Aorta (tissue), 5 donors: ENCODE measurements at regions not wholly inside any gene's neighbourhood (a gene's known extent, or its start where the extent isn't known, plus 50 kb on each side); places are given as distances from the start of the nearest gene placed in this dataset.
"Not testable (repeated sequence)": the region's sequence is repeated elsewhere in the genome, so short reads cannot be mapped to it uniquely, and the experiment has no call there.

Experiments used
- ATAC-seq: fragments of 200-7000 bp; cut with Tn5 transposase; one replicate; pipeline ENCODE4 v1.9.1; 2022; ENCODE audit warnings: moderate library complexity; ENCODE audit not compliant: low FRiP score
- DNase-seq, 2 donors: peaks; one replicate each; pipeline ENCODE4 v3.0.0-alpha.2; 2020
- H3K27ac ChIP-seq, 2 donors: one replicate each; pipeline ENCODE4 v1.5.1; 2013; ENCODE audit warnings: low read length in 2 of 2, mild to moderate bottlenecking in 2 of 2, moderate library complexity in 2 of 2, control low read depth in 1 of 2, inconsistent platforms in 1 of 2, low read depth in 1 of 2
- H3K27me3 ChIP-seq, 2 donors: one replicate each; pipeline ENCODE4 v1.6.1; 2013; ENCODE audit warnings: control low read depth in 1 of 2, low read length in 1 of 2, mild to moderate bottlenecking in 1 of 2, moderate library complexity in 1 of 2; ENCODE audit not compliant: insufficient read depth in 2 of 2, control insufficient read depth in 1 of 2
- H3K36me3 ChIP-seq, 2 donors: one replicate each; pipeline ENCODE4 v1.6.1; 2013; ENCODE audit warnings: control low read depth in 1 of 2, low read length in 1 of 2, mild to moderate bottlenecking in 1 of 2; ENCODE audit not compliant: insufficient read depth in 2 of 2, control insufficient read depth in 1 of 2
- H3K4me1 ChIP-seq, 2 donors: one replicate each; pipeline ENCODE4 v1.6.1; 2013; ENCODE audit warnings: low read length in 2 of 2, control low read depth in 1 of 2, mild to moderate bottlenecking in 1 of 2, moderate library complexity in 1 of 2; ENCODE audit not compliant: insufficient read depth in 2 of 2, control insufficient read depth in 1 of 2
- H3K4me3 ChIP-seq, 2 donors: one replicate each; pipeline ENCODE4 v1.5.1; 2013; ENCODE audit warnings: low read length in 2 of 2, control low read depth in 1 of 2, mild to moderate bottlenecking in 1 of 2
- H3K9me3 ChIP-seq: one replicate; pipeline ENCODE4 v1.6.1; 2013; ENCODE audit warnings: mild to moderate bottlenecking, low read length; ENCODE audit not compliant: control insufficient read depth
- WGBS, 2 donors: extraction: QIAGEN DNeasy Blood & Tissue Kit; methylation state at CpG; one replicate each; pipeline ENCODE4 v1.1.7; 2013; 5-methylcytosine and 5-hydroxymethylcytosine counted together
- intact Hi-C, 2 donors: fragments of 100-400 bp; cut with DNase I; formaldehyde crosslinking; loops; one replicate each; pipeline versions ENCODE4 v1.14.2 to v1.15.0; 2022
- donor health status: healthy with polysubstance abuse.
- donor health status: Bipolar disorder and iron deficiency.
- donor health status: DM: no; HTN: no; CAD: no.
- donor health status: DM: no; HTN: no; CAD: no.
- donor health status: DM: yes; HTN: yes; CAD: no.

DNA sequence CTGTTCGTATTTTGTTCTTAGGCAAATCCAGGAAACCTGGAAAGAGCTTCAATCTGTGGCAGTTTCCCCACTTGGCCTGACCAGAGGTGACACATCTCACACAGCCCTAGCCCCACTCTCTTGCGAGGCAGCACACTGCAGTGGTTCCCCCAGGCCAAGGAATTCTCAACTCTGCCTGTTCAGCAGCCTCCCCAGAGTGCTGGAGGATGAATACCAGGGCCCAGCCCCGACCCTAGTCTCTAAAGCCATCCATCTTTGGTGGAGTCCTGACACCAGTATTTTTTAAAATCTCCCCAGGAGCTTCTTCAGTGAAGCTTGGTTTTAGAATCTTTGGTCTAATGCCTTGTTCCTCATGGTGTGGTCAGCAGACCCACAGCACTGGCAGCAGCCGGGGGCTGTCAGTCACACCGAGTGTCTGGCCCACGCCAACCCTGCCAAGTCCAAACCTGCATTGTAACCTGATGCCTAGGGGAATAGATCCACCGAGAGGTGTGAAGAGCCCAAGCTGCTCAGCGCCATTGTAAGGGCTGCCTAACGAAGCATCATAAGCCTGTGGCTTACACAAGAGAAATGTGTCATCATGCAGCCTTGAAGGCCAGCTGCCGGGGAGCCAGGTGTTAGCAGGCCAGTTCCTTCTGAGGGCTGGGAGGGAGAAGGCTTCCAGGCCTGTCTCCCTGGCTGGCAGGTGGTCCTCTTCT is 428.7 kb upstream of the ID2 start:
- no peak overlapping the region for H3K27ac ChIP-seq
- 86 to 87% methylated on average over 10 of the region's 10 CpGs for WGBS, 2 donors
- no peaks in the 10 kb centered on the region for H3K27me3 ChIP-seq
- DNase-seq, result no peak
- no peaks in the 10 kb centered on the region for H3K36me3 ChIP-seq
- no peak for ATAC-seq
- no peaks in the 10 kb centered on the region for H3K4me1 ChIP-seq
- no peaks in the 10 kb centered on the region for H3K9me3 ChIP-seq
- H3K4me3 ChIP-seq, result no peak overlapping the region
- intact Hi-C loops, result loop anchor here in 1 of 2 donors (10.0 kb wide), 1 partner anchor 432 kb away; the partner anchor contains the start of gene ID2

DNA sequence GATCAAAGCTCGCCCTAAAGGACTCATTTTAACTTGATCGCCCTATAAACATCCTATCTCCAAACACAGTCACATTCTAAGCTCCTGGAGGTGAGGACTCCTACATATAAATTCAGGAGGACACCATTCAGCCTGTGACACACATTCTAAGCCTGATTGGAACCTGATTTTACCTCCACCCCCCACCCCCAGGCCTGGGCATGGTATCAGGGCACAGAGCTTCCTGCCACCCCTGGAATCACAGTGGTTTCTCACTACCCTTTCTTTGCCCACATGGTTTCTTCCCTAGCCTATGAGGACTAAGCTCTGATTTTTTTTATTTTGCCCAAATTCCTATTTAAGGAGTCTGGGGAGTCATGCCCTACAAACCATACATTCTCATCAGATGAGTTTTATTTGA is 428.1 kb upstream of the ID2 start:
- no peaks in the 10 kb centered on the region for H3K27me3 ChIP-seq
- ATAC-seq (no peak), DNase-seq (no peak)
- H3K4me1 ChIP-seq, result no peaks in the 10 kb centered on the region
- intact Hi-C loops, result loop anchor here in 1 of 2 donors (10.0 kb wide), 1 partner anchor 431 kb away; the partner anchor contains the start of gene ID2
- no peak overlapping the region for H3K27ac ChIP-seq
- H3K36me3 ChIP-seq, result no peaks in the 10 kb centered on the region
- 99 to 100% methylated on average over 2 of the region's 2 CpGs for WGBS, 2 donors
- H3K9me3 ChIP-seq, result no peaks in the 10 kb centered on the region
- no peak overlapping the region for H3K4me3 ChIP-seq

DNA sequence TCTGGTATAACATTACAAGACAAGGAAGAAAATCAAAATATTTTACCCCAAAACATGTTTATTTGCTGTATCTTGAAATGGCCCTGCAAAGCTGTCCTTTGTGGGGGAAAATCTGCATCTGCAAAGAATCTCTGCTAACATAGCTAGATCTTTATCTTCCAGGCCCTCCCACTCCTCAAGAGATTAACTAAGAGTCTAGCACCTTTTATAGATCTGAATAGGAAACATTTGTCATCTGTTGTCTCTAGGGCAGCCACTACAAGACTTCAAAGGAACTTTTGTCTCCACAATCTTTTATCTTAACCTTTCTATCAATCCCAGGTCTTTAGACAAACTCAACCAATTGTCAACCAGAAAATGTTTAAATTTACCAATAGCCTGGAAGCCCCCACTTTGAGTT is 427.6 kb upstream of the ID2 start:
- H3K4me3 ChIP-seq, ATAC-seq, DNase-seq, H3K27ac ChIP-seq, H3K36me3 ChIP-seq, H3K27me3 ChIP-seq, H3K9me3 ChIP-seq, H3K4me1 ChIP-seq: not testable (repeated sequence)
- intact Hi-C loops, result loop anchor here in 1 of 2 donors (10.0 kb wide), 1 partner anchor 431 kb away; the partner anchor contains the start of gene ID2

DNA sequence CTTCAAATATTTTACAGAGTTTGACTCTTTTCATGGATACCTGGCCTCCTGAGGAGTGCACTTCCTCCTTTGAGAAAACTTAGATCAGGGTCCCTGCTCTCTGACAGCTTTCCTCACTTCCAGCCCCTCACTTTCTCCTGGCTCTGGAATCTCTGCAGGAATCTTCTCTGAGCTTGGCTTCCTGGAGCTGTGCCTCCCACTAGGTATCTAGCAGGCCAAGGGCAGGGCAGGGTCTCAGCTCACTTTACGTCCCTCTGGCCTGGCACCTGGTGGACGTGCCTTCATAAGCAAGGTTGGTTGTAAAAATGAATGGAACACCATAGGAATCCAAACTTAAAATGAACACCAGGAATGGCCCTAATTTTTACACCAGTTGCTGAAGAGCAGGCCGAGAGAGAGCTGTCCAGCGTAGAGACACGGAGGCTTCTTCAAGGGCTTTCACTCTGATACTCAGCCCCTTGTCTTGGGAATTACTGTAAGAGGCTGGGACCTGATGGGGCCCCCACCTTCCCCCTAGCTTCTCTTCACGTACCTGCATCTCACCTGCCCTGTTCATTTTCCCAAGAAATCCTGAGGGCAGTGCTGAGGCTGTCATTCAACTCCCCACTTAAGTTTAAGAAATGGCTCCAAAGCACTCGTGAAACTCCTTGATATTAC is 426.9 kb upstream of the ID2 start:
- peaks cover 0 to 5% of the 10 kb centered on the region in 2 donors for H3K4me1 ChIP-seq
- H3K27ac ChIP-seq, result no peak overlapping the region
- no peaks in the 10 kb centered on the region for H3K9me3 ChIP-seq
- intact Hi-C loops, result loop anchor here in 1 of 2 donors (10.0 kb wide), 1 partner anchor 430 kb away; the partner anchor contains the start of gene ID2
- no peak for ATAC-seq
- DNase-seq, result no peak
- H3K36me3 ChIP-seq, result no peaks in the 10 kb centered on the region
- H3K27me3 ChIP-seq, result no peaks in the 10 kb centered on the region
- H3K4me3 ChIP-seq, result no peak overlapping the region
- whole genome bisulfite sequencing, 2 donors, result 97% methylated on average over 7 of the region's 7 CpGs

DNA sequence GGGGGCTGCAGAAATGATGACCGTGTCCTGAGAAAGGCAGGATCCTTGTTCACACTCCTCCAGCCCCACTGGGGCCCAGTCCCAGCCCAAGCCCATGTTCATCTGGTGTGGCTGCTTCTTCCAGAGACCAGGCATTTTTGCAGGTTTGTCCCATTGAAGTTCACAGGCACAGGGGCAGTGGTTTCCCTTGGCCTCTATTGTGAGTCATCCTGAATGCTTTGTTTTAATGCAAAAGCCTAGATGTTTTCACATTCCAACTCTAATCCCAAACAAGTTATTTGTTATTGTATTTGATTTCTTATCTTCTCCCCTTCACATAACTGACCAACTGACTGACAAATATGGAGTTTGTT is 426.4 kb upstream of the ID2 start:
- no peaks in the 10 kb centered on the region for H3K36me3 ChIP-seq
- no peak for ATAC-seq
- no peak for DNase-seq
- intact Hi-C loops, result loop anchor here in 1 of 2 donors (10.0 kb wide), 1 partner anchor 429 kb away; the partner anchor contains the start of gene ID2
- H3K27me3 ChIP-seq, result no peaks in the 10 kb centered on the region
- H3K4me3 ChIP-seq, result no peak overlapping the region
- H3K4me1 ChIP-seq, result peaks cover 0 to 5% of the 10 kb centered on the region in 2 donors
- WGBS, 2 donors, result 96 to 99% methylated on average over 1 of the region's 1 CpG
- H3K9me3 ChIP-seq, result no peaks in the 10 kb centered on the region
- H3K27ac ChIP-seq, result no peak overlapping the region

DNA sequence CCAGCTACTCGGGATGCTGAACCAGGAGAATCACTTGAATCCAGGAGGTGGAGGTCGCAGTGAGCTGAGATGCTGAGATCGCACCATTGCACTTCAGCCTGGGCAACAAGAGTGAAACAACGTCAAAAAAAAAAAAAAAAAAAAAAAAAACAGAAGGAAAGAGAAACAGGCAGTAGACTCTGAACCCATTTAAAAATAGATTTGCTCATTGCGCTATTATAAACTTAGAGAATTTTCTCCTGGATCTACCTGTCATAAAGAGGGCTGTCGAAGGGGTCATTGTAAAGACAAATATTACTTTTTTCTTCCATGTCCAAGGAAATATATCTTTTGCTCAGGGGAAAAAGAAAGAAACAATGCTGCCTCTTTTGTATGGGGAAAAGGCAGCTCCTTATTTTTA is 425.0 kb upstream of the ID2 start:
- H3K4me3 ChIP-seq, result no peak overlapping the region
- H3K36me3 ChIP-seq, result no peaks in the 10 kb centered on the region
- intact Hi-C loops, result loop anchor here in 1 of 2 donors (10.0 kb wide), 1 partner anchor 428 kb away; the partner anchor contains the start of gene ID2

DNA sequence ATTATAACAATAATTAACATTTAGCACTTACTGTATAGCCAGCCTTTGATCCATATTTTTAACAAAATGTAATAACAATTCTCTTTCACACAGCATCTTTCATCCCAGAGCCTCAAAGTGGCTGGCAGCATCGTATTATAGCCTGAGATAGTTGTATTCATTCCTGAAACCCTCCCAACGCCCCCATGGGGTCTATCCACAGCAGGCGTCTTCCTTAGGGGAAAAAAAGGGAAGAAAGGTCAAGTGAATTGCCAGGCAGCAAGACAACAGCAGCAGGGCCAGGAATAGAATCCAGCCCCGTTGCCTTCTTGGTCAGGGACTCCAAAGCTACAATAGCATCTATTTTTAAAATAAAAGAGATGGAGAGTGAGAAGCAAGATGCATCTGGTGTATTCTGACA is 424.4 kb upstream of the ID2 start:
- H3K27me3 ChIP-seq, result no peaks in the 10 kb centered on the region
- H3K9me3 ChIP-seq, result no peaks in the 10 kb centered on the region
- peaks cover 0 to 5% of the 10 kb centered on the region in 2 donors for H3K4me1 ChIP-seq
- intact Hi-C loops, result loop anchor here in 1 of 2 donors (10.0 kb wide), 1 partner anchor 427 kb away; the partner anchor contains the start of gene ID2
- DNase-seq (no peak), ATAC-seq (no peak)
- H3K36me3 ChIP-seq, result no peaks in the 10 kb centered on the region
- H3K4me3 ChIP-seq, result no peak overlapping the region
- WGBS, 2 donors, result 48 to 51% methylated on average over 4 of the region's 4 CpGs
- H3K27ac ChIP-seq, result no peak overlapping the region

More for the DNA sequence above, 425.0 kb upstream of the ID2 start:
- H3K4me1 ChIP-seq, result peaks cover 0 to 5% of the 10 kb centered on the region in 2 donors
- no peak for DNase-seq
- no peaks in the 10 kb centered on the region for H3K27me3 ChIP-seq
- no peak for ATAC-seq
- no peak overlapping the region for H3K27ac ChIP-seq
- 56% methylated on average over 6 of the region's 6 CpGs for WGBS, 2 donors
- no peaks in the 10 kb centered on the region for H3K9me3 ChIP-seq

DNA sequence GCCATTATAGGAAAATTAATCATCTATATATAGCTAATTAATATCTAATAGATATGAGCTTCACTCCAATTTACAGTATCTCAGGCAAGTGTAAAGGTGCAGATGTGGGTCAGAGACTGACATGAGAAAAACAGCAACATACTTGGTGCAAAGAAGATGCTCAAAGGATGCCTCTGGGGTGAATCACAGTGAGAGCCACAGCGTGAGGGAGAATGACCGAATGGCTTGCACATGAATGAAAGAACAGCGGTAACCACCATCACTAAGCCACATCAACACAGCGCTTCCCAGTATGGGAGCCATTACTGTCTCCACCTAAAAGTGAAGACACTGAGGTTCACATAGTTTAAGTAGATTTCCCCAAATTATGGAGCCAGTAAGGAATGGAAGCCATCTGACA is 423.4 kb upstream of the ID2 start:
- H3K4me1 ChIP-seq, result peaks cover 0 to 5% of the 10 kb centered on the region in 2 donors
- no peaks in the 10 kb centered on the region for H3K36me3 ChIP-seq
- no peaks in the 10 kb centered on the region for H3K27me3 ChIP-seq
- intact Hi-C loops, result loop anchor here in 1 of 2 donors (10.0 kb wide), 1 partner anchor 426 kb away; the partner anchor contains the start of gene ID2
- ATAC-seq, result no peak
- no peaks in the 10 kb centered on the region for H3K9me3 ChIP-seq
- DNase-seq, result no peak
- H3K4me3 ChIP-seq, result no peak overlapping the region
- H3K27ac ChIP-seq, result no peak overlapping the region
- WGBS, 2 donors, result 97 to 98% methylated on average over 4 of the region's 4 CpGs
